WI38 (cell line): ENCODE measurements at regions not wholly inside any gene's neighbourhood (a gene's known extent, or its start where the extent isn't known, plus 50 kb on each side); places are given as distances from the start of the nearest gene placed in this dataset.
"Not testable (repeated sequence)": the region's sequence is repeated elsewhere in the genome, so short reads cannot be mapped to it uniquely, and the experiment has no call there.

Experiments used
- H3K4me3 ChIP-seq: 2 replicates; pipeline ENCODE4 v1.5.1; 2011; ENCODE audit warnings: low read depth, mild to moderate bottlenecking, control low read depth, low read length
- TF ChIP-seq, protein P1 (sequence below): IDR thresholded peaks from 2 replicates; pipeline ENCODE4 v1.5.1; 2012; ENCODE audit warnings: low read depth, mild to moderate bottlenecking, control low read depth, low read length

DNA sequence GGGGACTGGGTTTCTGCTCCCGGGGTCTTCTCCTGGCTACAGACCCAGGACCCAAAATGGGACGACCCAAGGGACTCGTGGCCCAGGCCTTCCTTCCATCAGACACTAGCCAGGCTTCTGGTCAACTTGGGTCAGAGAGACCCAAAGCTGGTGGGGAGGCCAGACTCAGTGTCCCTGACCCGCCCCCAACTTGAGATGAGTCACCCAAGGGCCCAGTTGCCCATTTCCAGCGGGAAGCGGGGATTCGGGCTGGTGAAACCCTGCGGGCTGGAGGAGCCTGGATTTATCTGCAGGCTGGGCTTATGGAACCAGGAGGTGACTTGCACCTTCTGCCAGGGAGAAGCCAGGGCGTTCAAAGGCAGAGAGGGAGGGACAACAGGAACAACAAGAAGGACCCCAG is 81.5 kb downstream of the RFLNA start:
- H3K4me3 ChIP-seq: no peak overlapping the region
- TF ChIP-seq, protein P1, sequence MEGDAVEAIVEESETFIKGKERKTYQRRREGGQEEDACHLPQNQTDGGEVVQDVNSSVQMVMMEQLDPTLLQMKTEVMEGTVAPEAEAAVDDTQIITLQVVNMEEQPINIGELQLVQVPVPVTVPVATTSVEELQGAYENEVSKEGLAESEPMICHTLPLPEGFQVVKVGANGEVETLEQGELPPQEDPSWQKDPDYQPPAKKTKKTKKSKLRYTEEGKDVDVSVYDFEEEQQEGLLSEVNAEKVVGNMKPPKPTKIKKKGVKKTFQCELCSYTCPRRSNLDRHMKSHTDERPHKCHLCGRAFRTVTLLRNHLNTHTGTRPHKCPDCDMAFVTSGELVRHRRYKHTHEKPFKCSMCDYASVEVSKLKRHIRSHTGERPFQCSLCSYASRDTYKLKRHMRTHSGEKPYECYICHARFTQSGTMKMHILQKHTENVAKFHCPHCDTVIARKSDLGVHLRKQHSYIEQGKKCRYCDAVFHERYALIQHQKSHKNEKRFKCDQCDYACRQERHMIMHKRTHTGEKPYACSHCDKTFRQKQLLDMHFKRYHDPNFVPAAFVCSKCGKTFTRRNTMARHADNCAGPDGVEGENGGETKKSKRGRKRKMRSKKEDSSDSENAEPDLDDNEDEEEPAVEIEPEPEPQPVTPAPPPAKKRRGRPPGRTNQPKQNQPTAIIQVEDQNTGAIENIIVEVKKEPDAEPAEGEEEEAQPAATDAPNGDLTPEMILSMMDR: no peak

DNA sequence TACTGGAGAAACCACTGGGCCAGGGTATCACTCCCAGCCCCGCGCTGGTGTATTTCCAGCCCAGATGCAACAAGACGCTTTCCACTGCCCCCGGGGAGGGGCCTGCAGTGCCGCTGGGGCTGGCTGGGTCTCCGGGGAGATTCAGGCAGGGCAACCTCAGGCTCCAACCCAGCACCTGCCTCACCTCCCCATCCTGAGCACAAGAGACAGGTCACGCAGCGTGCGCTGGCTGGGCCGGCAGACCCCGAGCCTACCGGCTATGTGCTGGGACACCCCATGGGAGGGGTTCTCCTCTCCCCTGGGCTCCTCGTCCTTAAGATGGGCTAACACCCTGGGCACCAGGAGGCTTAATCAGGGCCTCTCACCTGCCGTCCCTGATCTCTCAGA is 80.9 kb downstream of the RFLNA start:
- TF ChIP-seq, protein P1: no peak
- no peak overlapping the region for H3K4me3 ChIP-seq

- no peak overlapping the region for H3K4me3 ChIP-seq
- TF ChIP-seq, protein P1: no peak
Measured at GRCh38 chr12:124375141-124375788, 80.4 kb downstream of the RFLNA start.

DNA sequence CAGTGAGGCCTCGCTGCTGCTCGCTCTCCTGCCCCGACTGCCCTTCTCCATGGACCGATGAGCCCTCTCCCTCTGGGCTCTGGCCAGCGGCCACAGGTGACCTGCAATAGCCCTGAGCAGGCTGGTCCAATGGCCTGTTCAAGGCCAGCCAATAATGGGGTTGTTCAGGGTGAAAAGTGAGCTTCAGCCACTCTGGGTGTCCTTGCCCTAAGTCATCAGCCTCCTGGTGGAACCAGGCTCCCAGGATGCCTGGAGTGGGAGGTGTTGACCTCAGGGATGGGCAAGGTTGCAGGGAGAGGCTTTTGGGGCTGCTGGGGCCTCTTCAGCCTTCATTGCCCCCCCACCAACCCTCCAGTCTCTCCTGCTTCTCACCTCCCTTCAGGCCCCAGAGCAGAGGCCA is 79.7 kb downstream of the RFLNA start:
- H3K4me3 ChIP-seq: no peak overlapping the region
- TF ChIP-seq, protein P1: no peak

DNA sequence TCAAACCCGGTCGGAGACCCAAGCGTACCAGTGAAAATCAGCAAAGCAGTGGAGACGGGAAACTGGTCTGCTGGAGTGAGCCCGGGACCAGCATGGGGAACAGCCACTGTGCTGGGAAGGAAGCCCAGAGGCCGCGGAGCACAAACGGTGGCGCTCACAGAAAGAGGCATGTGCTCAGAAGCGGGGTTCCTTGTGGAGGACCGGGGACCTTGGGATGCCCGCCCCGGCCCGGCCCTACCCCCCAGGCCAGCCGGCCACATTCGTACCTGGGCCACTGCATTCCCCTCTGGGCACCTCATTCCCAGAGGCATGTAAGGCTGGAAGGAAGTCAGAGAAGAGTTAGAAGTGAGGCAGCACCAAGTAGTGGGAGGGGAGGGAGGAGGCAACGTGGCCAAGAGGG is 79.3 kb downstream of the RFLNA start:
- TF ChIP-seq, protein P1: no peak
- no peak overlapping the region for H3K4me3 ChIP-seq

GRCh38 chr12:124373701-124374100 is 78.8 kb downstream of the RFLNA start:
- H3K4me3 ChIP-seq: not testable (repeated sequence)

DNA sequence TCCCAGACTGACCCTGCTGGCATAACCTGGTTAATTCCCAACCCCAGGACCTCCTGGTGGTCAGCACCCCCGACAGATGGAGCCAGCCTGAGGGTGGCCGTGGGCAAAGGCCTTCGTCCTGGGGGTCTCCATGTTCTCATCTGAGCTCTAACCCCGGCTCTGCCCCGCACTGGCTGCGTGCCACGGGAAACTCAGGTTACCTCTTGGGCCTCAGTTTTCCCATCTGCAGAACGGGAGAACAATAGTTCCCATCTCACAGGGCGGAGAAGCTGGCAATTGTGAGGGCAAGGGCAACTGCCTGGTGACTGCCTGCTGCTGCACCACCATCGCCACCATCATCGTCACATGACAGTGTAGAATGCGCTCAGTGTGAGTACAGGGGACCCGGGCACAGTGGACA is 77.9 kb downstream of the RFLNA start:
- no peak overlapping the region for H3K4me3 ChIP-seq
- TF ChIP-seq, protein P1: no peak

DNA sequence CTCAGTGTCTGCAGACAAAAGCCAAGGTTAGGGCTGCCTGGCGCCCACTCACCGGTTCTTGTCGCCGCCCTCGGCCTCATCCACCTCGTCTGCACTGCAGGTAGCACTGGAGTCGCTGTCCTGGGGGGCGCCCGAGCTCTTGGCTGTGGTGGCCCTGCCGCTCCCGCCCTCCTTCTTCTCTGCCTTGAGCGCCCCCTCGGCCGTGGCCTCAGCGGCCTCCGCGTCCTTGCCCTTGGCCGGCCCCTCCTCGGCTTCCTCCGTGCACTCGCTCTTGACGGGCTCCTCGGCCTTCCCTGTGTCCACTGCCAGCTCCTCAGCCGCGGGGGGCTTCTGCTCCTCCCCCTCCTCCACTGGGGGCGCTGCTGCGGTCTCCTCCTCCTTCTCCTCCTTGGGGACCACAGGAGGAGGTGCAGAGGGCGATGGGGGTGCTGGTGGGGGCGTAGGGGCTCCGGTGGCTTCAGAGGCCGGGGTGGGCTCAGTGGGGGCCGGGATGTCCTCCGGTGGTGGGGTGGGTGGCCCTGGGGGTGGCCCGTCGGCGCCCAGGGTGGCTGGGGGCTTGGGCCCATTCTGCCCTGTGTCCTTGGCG is 77.2 kb downstream of the RFLNA start:
- TF ChIP-seq, protein P1: no peak
- no peak overlapping the region for H3K4me3 ChIP-seq
